ENCODE measurements at regions not wholly inside any gene's neighbourhood (a gene's known extent, or its start where the extent isn't known, plus 50 kb on each side); places are given as distances from the start of the nearest gene placed in this dataset.

- intact Hi-C loops (cut with micrococcal nuclease) (no loop called here), in situ Hi-C loops (cut with MboI) (loop anchor here (10.0 to 25.0 kb wide), 2 partner anchors 191 to 659 kb away; no protein-coding TSS in a partner anchor)
- ATAC-seq: no peak
- no TSS peak for BruUV-seq (replicated peaks)
- H2AFZ ChIP-seq (ENCODE audit: low read depth, low read length): no peak overlapping the region
- H3K4me2 ChIP-seq (ENCODE audit: insufficient read depth, low read length): no peak overlapping the region
- ChIA-PET CTCF (ENCODE audit: low intra/inter-chr PET ratio) (no interaction called here), POLR2A (no interaction called here)
- H3K9ac ChIP-seq (ENCODE audit: insufficient read depth in 1 of 2, low read depth in 2 of 2, low read length in 2 of 2): no peak overlapping the region
- no peaks in the 10 kb centered on the region for H3K4me1 ChIP-seq (replicated peaks in 1 of 2; ENCODE audit: control insufficient read depth in 2 of 2, insufficient read depth in 2 of 2, low read length in 2 of 2)
- no peak for DNase-seq (ENCODE audit: extremely low read depth in 1 of 4, low spot score in 3 of 4)
- H3K79me2 ChIP-seq (ENCODE audit: control insufficient read depth, insufficient read depth, low read length): no peaks in the 10 kb centered on the region
- no peaks in the 10 kb centered on the region for H3K36me3 ChIP-seq (ENCODE audit: control insufficient read depth, insufficient read depth, low read length)
- peaks cover 0 to 25% of the 10 kb centered on the region in 2 experiments; a peak in 3 of 5 replicates for H3K27me3 ChIP-seq (ENCODE audit: control insufficient read depth in 2 of 2, insufficient read depth in 2 of 2, low read length in 2 of 2)
- 8% methylated on average over 10 of the region's 13 CpGs for WGBS (ENCODE audit: insufficient coverage, low coverage, missing lambda C conversion rate)
- H3K27ac ChIP-seq (ENCODE audit: extremely low read depth, low read depth, low read length): no peak overlapping the region
- H3K9me1 ChIP-seq (ENCODE audit: control insufficient read depth, insufficient read depth, low read length): no peaks in the 10 kb centered on the region
- FAIRE-seq: no peak
- H3K9me3 ChIP-seq (replicated peaks; ENCODE audit: control insufficient read depth, insufficient read depth, low read depth, low read length): peaks cover 2% of the 10 kb centered on the region; the same call in 1 of the 2 replicates
- no peaks in the 10 kb centered on the region for H4K20me1 ChIP-seq (replicated peaks; ENCODE audit: control insufficient read depth, insufficient read depth, low read length)
- no peak overlapping the region for H3K4me3 ChIP-seq
- no peak for TF ChIP-seq MBD2 (IDR thresholded peaks at IDR 0.05; ENCODE audit: borderline replicate concordance, low read depth)
- TF ChIP-seq ZNF766 (CRISPR knock-in tag; conservative IDR thresholded peaks at IDR 0.05): no peak
- TF ChIP-seq CHAMP1 (IDR thresholded peaks at IDR 0.05): no peak
- TF ChIP-seq TOE1 (IDR thresholded peaks at IDR 0.05; ENCODE audit: borderline replicate concordance): no peak
- no peak for TF ChIP-seq TOE1 (CRISPR knock-in tag; IDR thresholded peaks at IDR 0.05; ENCODE audit: borderline replicate concordance, low read depth)
- no peak for TF ChIP-seq TCF15 (CRISPR knock-in tag; IDR thresholded peaks at IDR 0.05)
- no peak for TF ChIP-seq ZBTB33 (CRISPR knock-in tag; IDR thresholded peaks at IDR 0.05)
- TF ChIP-seq ZBTB43 (CRISPR knock-in tag; IDR thresholded peaks at IDR 0.05): no peak
- no peak for TF ChIP-seq TGIF2 (CRISPR knock-in tag; IDR thresholded peaks at IDR 0.05)
- TF ChIP-seq STAT5A (IDR thresholded peaks at IDR 0.05; ENCODE audit: borderline replicate concordance, low read length): no peak
- TF ChIP-seq BCL6 (CRISPR knock-in tag; IDR thresholded peaks at IDR 0.05): no peak
- no peak for TF ChIP-seq NUFIP1 (IDR thresholded peaks at IDR 0.05; ENCODE audit: partially characterized antibody)
- no peak for TF ChIP-seq FOS (IDR thresholded peaks at IDR 0.05; ENCODE audit: extremely low read depth, insufficient read length)
- no peak for TF ChIP-seq ZC3H8 (IDR thresholded peaks at IDR 0.05)
- TF ChIP-seq ATF4 (CRISPR knock-in tag; IDR thresholded peaks at IDR 0.05): no peak
- no peak for TF ChIP-seq CBX3 (IDR thresholded peaks at IDR 0.05; ENCODE audit: borderline replicate concordance in 1 of 2, low read length in 2 of 2)
Observed at GRCh38 chr13:30145709-30146367, 161.5 kb downstream of the KATNAL1 start.
